Gastroesophageal sphincter (tissue), 4 donors: ENCODE measurements at regions not wholly inside any gene's neighbourhood (a gene's known extent, or its start where the extent isn't known, plus 50 kb on each side); places are given as distances from the start of the nearest gene placed in this dataset.

Source experiments
- ATAC-seq: fragments of 150-250 bp; one replicate; pipeline ENCODE4 v1.9.1; 2016; ENCODE audit warnings: mild to moderate bottlenecking, moderate library complexity
- H3K27ac ChIP-seq, 4 donors: fragments of 200-600 bp; sonication (generic) in 3 of 4; 1 replicate in 3 of 4; 2 replicates in 1 of 4; pipeline ENCODE4 v1.5.1; 2016 to 2019
- H3K27me3 ChIP-seq: fragments of 200-600 bp; sonication (generic); one replicate; pipeline ENCODE4 v1.5.1; 2019
- H3K36me3 ChIP-seq, 2 donors: fragments of 200-600 bp; sonication (generic); one replicate each; pipeline ENCODE4 v1.5.1; 2019; ENCODE audit warnings: control low read depth in 1 of 2
- H3K4me1 ChIP-seq, 3 donors: fragments of 200-600 bp; sonication (generic); 1 replicate in 2 of 3; 2 replicates in 1 of 3; pipeline ENCODE4 v1.5.1; 2016 to 2019; ENCODE audit warnings: control low read depth in 2 of 3
- H3K4me3 ChIP-seq, 2 donors: fragments of 200-600 bp; sonication (generic); one replicate each; pipeline ENCODE4 v1.5.1; 2019; ENCODE audit warnings: mild to moderate bottlenecking in 1 of 2, moderate library complexity in 1 of 2
- H3K9me3 ChIP-seq, 3 donors: fragments of 200-600 bp; sonication (generic); one replicate each; pipeline ENCODE4 v1.5.1; 2017 to 2019; ENCODE audit warnings: control low read depth in 2 of 3
- EP300 ChIP-seq: sonication (generic); formaldehyde crosslinking; IDR thresholded peaks from one replicate; pipeline ENCODE4 v1.6.1; 2017; ENCODE audit warnings: antibody characterized with exemption, mild to moderate bottlenecking
- POLR2A ChIP-seq, 2 donors: fragments of 450-650 bp; IDR thresholded peaks; one replicate each; pipeline ENCODE4 v1.6.1; 2017; ENCODE audit warnings: antibody characterized with exemption in 2 of 2, mild to moderate bottlenecking in 2 of 2, moderate library complexity in 1 of 2
- POLR2AphosphoS5 ChIP-seq: sonication (generic); formaldehyde crosslinking; IDR thresholded peaks from one replicate; pipeline ENCODE4 v1.6.1; 2017; ENCODE audit warnings: antibody characterized with exemption
- WGBS, 2 donors: methylation state at CpG; one replicate each; pipeline ENCODE4 v1.1.5; 2018; ENCODE audit warnings: low coverage in 1 of 2; 5-methylcytosine and 5-hydroxymethylcytosine counted together
- TF ChIP-seq, protein P1 (sequence below), 4 experiments: fragments of 200-600 bp in 2 of 4; fragments of 450-650 bp in 2 of 4; sonication (generic) in 1 of 4; IDR thresholded peaks; one replicate each; pipeline ENCODE4 v1.5.1; 2017 to 2019; ENCODE audit warnings: antibody characterized with exemption in 4 of 4, mild to moderate bottlenecking in 2 of 4, moderate library complexity in 2 of 4

- no peaks in the 10 kb centered on the region for H3K36me3 ChIP-seq
- whole genome bisulfite sequencing, 2 donors, result 33% methylated on average over 1 of the region's 2 CpGs; no CpG with 5 or more reads in 1 of the 2 donors
- H3K27ac ChIP-seq, result no peak overlapping the region
- H3K4me3 ChIP-seq, result no peak overlapping the region
- H3K4me1 ChIP-seq, result no peaks in the 10 kb centered on the region
- H3K27me3 ChIP-seq, result peaks cover 36% of the 10 kb centered on the region
- no peak for ATAC-seq
- TF ChIP-seq EP300 (no peak), POLR2A (IDR thresholded peaks at IDR 0.05) (no peak), POLR2AphosphoS5 (no peak)
- TF ChIP-seq, protein P1, sequence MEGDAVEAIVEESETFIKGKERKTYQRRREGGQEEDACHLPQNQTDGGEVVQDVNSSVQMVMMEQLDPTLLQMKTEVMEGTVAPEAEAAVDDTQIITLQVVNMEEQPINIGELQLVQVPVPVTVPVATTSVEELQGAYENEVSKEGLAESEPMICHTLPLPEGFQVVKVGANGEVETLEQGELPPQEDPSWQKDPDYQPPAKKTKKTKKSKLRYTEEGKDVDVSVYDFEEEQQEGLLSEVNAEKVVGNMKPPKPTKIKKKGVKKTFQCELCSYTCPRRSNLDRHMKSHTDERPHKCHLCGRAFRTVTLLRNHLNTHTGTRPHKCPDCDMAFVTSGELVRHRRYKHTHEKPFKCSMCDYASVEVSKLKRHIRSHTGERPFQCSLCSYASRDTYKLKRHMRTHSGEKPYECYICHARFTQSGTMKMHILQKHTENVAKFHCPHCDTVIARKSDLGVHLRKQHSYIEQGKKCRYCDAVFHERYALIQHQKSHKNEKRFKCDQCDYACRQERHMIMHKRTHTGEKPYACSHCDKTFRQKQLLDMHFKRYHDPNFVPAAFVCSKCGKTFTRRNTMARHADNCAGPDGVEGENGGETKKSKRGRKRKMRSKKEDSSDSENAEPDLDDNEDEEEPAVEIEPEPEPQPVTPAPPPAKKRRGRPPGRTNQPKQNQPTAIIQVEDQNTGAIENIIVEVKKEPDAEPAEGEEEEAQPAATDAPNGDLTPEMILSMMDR (IDR thresholded peaks at IDR 0.05), result no peak
- H3K9me3 ChIP-seq, result no peaks in the 10 kb centered on the region
Measured at GRCh38 chr5:171622010-171622409, 163.6 kb upstream of the SMIM23 start.

DNA sequence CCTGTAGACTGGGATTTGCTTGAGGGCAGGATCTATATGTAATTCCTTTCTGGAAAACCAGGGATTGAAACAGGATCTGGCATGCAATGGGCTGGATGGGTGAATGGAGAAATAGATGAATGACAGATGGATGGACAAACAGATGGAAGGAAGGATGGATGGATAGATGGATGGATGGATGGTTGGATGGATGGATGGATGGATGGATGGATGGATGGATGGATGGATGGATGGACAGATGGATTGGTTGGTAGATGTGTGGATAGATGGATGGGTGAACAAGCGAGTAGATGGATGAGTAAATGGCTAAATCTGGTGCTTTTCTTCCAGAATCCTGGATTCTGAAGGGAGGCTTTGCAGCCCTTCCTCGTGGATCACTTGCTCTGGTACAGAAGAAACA lies 162.5 kb upstream of the SMIM23 start:
- no peak for ATAC-seq
- H3K36me3 ChIP-seq, result no peaks in the 10 kb centered on the region
- no peak for TF ChIP-seq EP300
- TF ChIP-seq POLR2AphosphoS5, result no peak
- TF ChIP-seq POLR2A (IDR thresholded peaks at IDR 0.05), result no peak
- TF ChIP-seq, protein P1 (IDR thresholded peaks at IDR 0.05), result no peak
- no peak overlapping the region for H3K4me3 ChIP-seq
- no peaks in the 10 kb centered on the region for H3K9me3 ChIP-seq
- H3K27ac ChIP-seq, result no peak overlapping the region
- no peaks in the 10 kb centered on the region for H3K4me1 ChIP-seq
- WGBS, 2 donors, result 87 to 90% methylated on average over 2 of the region's 2 CpGs
- peaks cover 30% of the 10 kb centered on the region for H3K27me3 ChIP-seq

- Histone ChIP-seq H3K4me3 (no peak overlapping the region), H3K36me3 (no peaks in the 10 kb centered on the region), H3K27ac (no peak overlapping the region), H3K9me3 (no peaks in the 10 kb centered on the region), H3K27me3 (peaks cover 29% of the 10 kb centered on the region), H3K4me1 (no peaks in the 10 kb centered on the region)
- TF ChIP-seq, protein P1 (IDR thresholded peaks at IDR 0.05), result no peak
- no peak for TF ChIP-seq POLR2AphosphoS5
- 57% methylated on average over 4 of the region's 11 CpGs; no CpG with 5 or more reads in 1 of the 2 donors for WGBS, 2 donors
- ATAC-seq, result no peak
Measured at GRCh38 chr5:171623551-171624097, 162.0 kb upstream of the SMIM23 start.

- WGBS, 2 donors, result 69 to 73% methylated on average over 4 of the region's 5 CpGs
Measured at GRCh38 chr5:171624396-171624795, 161.2 kb upstream of the SMIM23 start.

DNA sequence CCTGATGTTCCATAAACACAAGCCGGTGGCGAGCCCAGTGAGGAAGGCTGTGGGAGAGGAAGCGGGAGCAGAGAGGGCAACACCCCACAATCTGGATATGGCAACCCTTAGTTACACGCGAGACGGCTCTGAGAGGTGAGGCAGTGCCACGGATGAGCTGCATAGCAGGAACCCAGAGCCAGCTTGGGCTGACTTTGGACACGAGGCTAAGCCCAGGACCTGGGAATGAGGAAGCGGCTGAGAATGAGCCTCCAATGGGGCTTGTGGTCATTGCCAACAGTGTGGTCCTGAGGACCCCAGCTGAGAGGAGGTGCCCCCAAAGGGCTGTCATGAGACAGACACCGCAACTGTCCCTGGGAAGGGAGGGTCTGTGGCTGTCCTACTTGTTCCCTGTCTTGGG lies 160.0 kb upstream of the SMIM23 start:
- WGBS, 2 donors, result 67 to 93% methylated on average over 3 to 5 of the region's 10 CpGs
- Histone ChIP-seq H3K4me1 (peaks cover 0 to 14% (median 0%) of the 10 kb centered on the region in 3 donors), H3K27me3 (peaks cover 38% of the 10 kb centered on the region)

More at GRCh38 chr5:171624396-171624795, 161.2 kb upstream of the SMIM23 start:
- no peak for ATAC-seq
- Histone ChIP-seq H3K9me3 (no peaks in the 10 kb centered on the region), H3K27ac (no peak overlapping the region), H3K4me3 (no peak overlapping the region), H3K36me3 (no peaks in the 10 kb centered on the region), H3K4me1 (peaks cover 0 to 3% (median 0%) of the 10 kb centered on the region in 3 donors), H3K27me3 (peaks cover 32% of the 10 kb centered on the region)
- TF ChIP-seq, protein P1 (IDR thresholded peaks at IDR 0.05), result no peak
- TF ChIP-seq POLR2AphosphoS5 (no peak), EP300 (no peak), POLR2A (IDR thresholded peaks at IDR 0.05) (no peak)

More for the DNA sequence above, 160.0 kb upstream of the SMIM23 start:
- Histone ChIP-seq H3K4me3 (no peak overlapping the region), H3K27ac (no peak overlapping the region), H3K9me3 (no peaks in the 10 kb centered on the region), H3K36me3 (no peaks in the 10 kb centered on the region)
- ATAC-seq, result no peak
- TF ChIP-seq EP300 (no peak), POLR2A (IDR thresholded peaks at IDR 0.05) (no peak), POLR2AphosphoS5 (no peak)
- TF ChIP-seq, protein P1 (IDR thresholded peaks at IDR 0.05), result no peak
